Activated B cell treated with CpG ODN at 0.5 μM for 24 hours (primary cell): ENCODE measurements at regions not wholly inside any gene's neighbourhood (a gene's known extent, or its start where the extent isn't known, plus 50 kb on each side); places are given as distances from the start of the nearest gene placed in this dataset.

Source experiments
- ATAC-seq: fragments of 200-7000 bp; cut with Tn5 transposase; one replicate; pipeline ENCODE4 v1.10.0; 2021; ENCODE audit warnings: low read depth, mild to moderate bottlenecking, moderate library complexity
- CTCF ChIA-PET: fragments of 350-600 bp; sonication (Branson Sonifier 250); formaldehyde crosslinking; loops from one replicate; lab custom pipeline; 2021; ENCODE audit warnings: antibody characterized with exemption; lab: Charles Lee
- POLR2A ChIA-PET: fragments of 350-600 bp; sonication (Branson Sonifier 250); formaldehyde crosslinking; loops from one replicate; lab custom pipeline; 2021; ENCODE audit warnings: antibody characterized with exemption; lab: Charles Lee
- DNase-seq: peaks from one replicate; pipeline ENCODE4 v3.0.0; 2022
- H3K27ac Mint-ChIP-seq: one replicate; pipeline ENCODE4 v1.8.0; 2020; ENCODE audit warnings: mixed read lengths
- H3K27me3 Mint-ChIP-seq: one replicate; pipeline ENCODE4 v1.8.0; 2021; ENCODE audit warnings: mixed read lengths
- H3K36me3 Mint-ChIP-seq: one replicate; pipeline ENCODE4 v1.8.0; 2021; ENCODE audit warnings: low read depth, mixed read lengths
- H3K4me1 Mint-ChIP-seq: one replicate; pipeline ENCODE4 v1.8.0; 2021; ENCODE audit warnings: mixed read lengths
- H3K4me3 Mint-ChIP-seq: one replicate; pipeline ENCODE4 v1.8.0; 2020; ENCODE audit warnings: mild to moderate bottlenecking, mixed read lengths
- H3K9me3 Mint-ChIP-seq: one replicate; pipeline ENCODE4 v1.8.0; 2020; ENCODE audit warnings: mixed read lengths
- intact Hi-C: fragments of 100-400 bp; cut with micrococcal nuclease; formaldehyde crosslinking; loops from one replicate; pipeline ENCODE4 v1.15.1; 2024
- TF ChIP-seq, protein P1 (sequence below): fragments of 200-600 bp; IDR thresholded peaks from one replicate; pipeline ENCODE4 v1.8.0; 2022; ENCODE audit warnings: antibody characterized with exemption, mild to moderate bottlenecking

- DNase-seq (no peak), ATAC-seq (no peak)
- no peaks in the 10 kb centered on the region for H3K9me3 Mint-ChIP-seq
- no peaks in the 10 kb centered on the region for H3K4me1 Mint-ChIP-seq
- no peak overlapping the region for H3K4me3 Mint-ChIP-seq
- CTCF ChIA-PET: no interaction called here
- TF ChIP-seq, protein P1, sequence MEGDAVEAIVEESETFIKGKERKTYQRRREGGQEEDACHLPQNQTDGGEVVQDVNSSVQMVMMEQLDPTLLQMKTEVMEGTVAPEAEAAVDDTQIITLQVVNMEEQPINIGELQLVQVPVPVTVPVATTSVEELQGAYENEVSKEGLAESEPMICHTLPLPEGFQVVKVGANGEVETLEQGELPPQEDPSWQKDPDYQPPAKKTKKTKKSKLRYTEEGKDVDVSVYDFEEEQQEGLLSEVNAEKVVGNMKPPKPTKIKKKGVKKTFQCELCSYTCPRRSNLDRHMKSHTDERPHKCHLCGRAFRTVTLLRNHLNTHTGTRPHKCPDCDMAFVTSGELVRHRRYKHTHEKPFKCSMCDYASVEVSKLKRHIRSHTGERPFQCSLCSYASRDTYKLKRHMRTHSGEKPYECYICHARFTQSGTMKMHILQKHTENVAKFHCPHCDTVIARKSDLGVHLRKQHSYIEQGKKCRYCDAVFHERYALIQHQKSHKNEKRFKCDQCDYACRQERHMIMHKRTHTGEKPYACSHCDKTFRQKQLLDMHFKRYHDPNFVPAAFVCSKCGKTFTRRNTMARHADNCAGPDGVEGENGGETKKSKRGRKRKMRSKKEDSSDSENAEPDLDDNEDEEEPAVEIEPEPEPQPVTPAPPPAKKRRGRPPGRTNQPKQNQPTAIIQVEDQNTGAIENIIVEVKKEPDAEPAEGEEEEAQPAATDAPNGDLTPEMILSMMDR: no peak
- H3K27ac Mint-ChIP-seq: no peak overlapping the region
- no peaks in the 10 kb centered on the region for H3K27me3 Mint-ChIP-seq
- H3K36me3 Mint-ChIP-seq: no peaks in the 10 kb centered on the region
- POLR2A ChIA-PET: no interaction called here
- intact Hi-C loops: no loop called here
Observed at GRCh38 chr12:70983692-70984091, 63.2 kb upstream of the PTPRR start.

DNA sequence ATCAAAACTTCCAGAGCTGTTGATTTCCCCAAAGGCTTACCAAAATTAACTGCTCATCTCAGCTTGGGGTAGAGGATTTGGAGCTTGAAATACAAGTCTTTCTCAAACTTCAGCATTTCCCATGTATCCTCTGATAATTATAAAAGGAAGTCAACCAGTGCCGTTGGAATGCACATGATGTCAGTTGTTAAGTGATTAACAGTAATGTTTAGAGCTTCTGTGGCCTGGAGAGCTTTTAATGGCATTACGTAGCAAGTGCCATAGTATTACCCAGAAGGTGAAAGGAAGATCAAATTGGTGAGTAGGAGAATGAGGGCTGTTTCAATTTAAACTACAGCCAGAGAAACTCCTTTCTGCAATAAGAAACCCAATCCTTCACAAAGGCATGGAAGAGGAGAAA lies 62.5 kb upstream of the PTPRR start:
- ChIA-PET CTCF (no interaction called here), POLR2A (no interaction called here)
- no peak for ATAC-seq
- TF ChIP-seq, protein P1: no peak
- H3K4me1 Mint-ChIP-seq: no peaks in the 10 kb centered on the region
- H3K27ac Mint-ChIP-seq: no peak overlapping the region
- H3K27me3 Mint-ChIP-seq: no peaks in the 10 kb centered on the region
- H3K9me3 Mint-ChIP-seq: no peaks in the 10 kb centered on the region
- no peaks in the 10 kb centered on the region for H3K36me3 Mint-ChIP-seq
- intact Hi-C loops: no loop called here
- H3K4me3 Mint-ChIP-seq: no peak overlapping the region
- no peak for DNase-seq

DNA sequence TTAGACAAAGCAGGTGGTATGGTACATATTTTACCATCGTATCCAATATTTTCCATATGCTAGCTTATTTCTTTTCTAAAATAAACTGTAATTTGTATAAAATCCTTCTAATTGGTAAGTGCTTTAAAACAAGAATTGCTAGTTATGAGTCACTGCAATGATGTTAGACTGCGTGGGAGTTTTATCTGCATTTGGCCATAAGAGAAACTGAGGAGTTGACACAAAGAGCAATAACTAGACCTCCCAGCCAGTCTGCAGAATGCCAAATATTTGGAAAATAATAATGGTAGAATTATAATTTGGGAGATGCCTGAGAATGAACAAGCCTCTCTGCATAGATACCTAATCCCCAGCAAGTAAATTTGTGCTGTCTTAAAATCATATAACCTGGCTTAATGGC lies 61.7 kb upstream of the PTPRR start:
- Mint-ChIP-seq H3K4me3 (no peak overlapping the region), H3K4me1 (no peaks in the 10 kb centered on the region), H3K36me3 (no peaks in the 10 kb centered on the region), H3K27me3 (no peaks in the 10 kb centered on the region), H3K9me3 (no peaks in the 10 kb centered on the region), H3K27ac (no peak overlapping the region)
- TF ChIP-seq, protein P1: no peak
- ChIA-PET CTCF (no interaction called here), POLR2A (no interaction called here)
- no peak for ATAC-seq
- intact Hi-C loops: no loop called here
- no peak for DNase-seq

- H3K4me3 Mint-ChIP-seq: no peak overlapping the region
- POLR2A ChIA-PET: no interaction called here
- TF ChIP-seq, protein P1: no peak
Observed at GRCh38 chr12:70971001-70971794, 50.7 kb upstream of the PTPRR start.

More at GRCh38 chr12:70971001-70971794, 50.7 kb upstream of the PTPRR start:
- no peaks in the 10 kb centered on the region for H3K4me1 Mint-ChIP-seq
- H3K27me3 Mint-ChIP-seq: no peaks in the 10 kb centered on the region
- intact Hi-C loops: no loop called here
- peaks cover 2% of the 10 kb centered on the region for H3K9me3 Mint-ChIP-seq
- H3K36me3 Mint-ChIP-seq: no peaks in the 10 kb centered on the region
- H3K27ac Mint-ChIP-seq: no peak overlapping the region
- CTCF ChIA-PET: no interaction called here
- DNase-seq: no peak
- ATAC-seq: no peak
